K562 (cell line): ENCODE measurements at regions not wholly inside any gene's neighbourhood (a gene's known extent, or its start where the extent isn't known, plus 50 kb on each side); places are given as distances from the start of the nearest gene placed in this dataset.

Source experiments
- ATAC-seq: fragments of 200-7000 bp; cut with Tn5 transposase; 3 replicates; pipeline ENCODE4 v1.9.1; 2020; ENCODE audit warnings: moderate library complexity
- BruUV-seq: library from RNA; stranded (reverse); fragments of 400-500 nt; replicated peaks from 2 replicates; lab custom pipeline; 2021; lab: Mats Ljungman, UMichigan
- CTCF ChIA-PET: fragments of 300-600 bp; formaldehyde crosslinking; extraction: SDS; loops from one replicate; lab custom pipeline; 2021; ENCODE audit warnings: low intra/inter-chr PET ratio; lab: Yijun Ruan, JAX
- POLR2A ChIA-PET: fragments of 300-600, 350-650 bp; sonication (Branson Sonifier 250); formaldehyde crosslinking; extraction: SDS; loops from one replicate; lab custom pipeline; 2021; ENCODE audit warnings: antibody characterized with exemption, inconsistent platforms; lab: Yijun Ruan, JAX
- DNase-seq, 4 experiments: peaks; one replicate each; pipeline versions ENCODE4 v3.0.0 to v3.0.0-alpha.2; 2011 to 2018; ENCODE audit warnings: low spot score in 3 of 4, mixed read lengths in 3 of 4; ENCODE audit errors: extremely low read depth in 1 of 4
- FAIRE-seq: peaks from 2 replicates; lab custom pipeline; 2011; peaks lifted over from hg19 to GRCh38; lab: Jason Lieb, UNC
- H2AFZ ChIP-seq: 2 replicates; pipeline ENCODE4 v1.6.0; 2011; ENCODE audit warnings: low read depth, low read length, control low read depth, inconsistent platforms
- H3K27ac ChIP-seq: fragments of 200-600 bp; 3 replicates; pipeline ENCODE4 v1.8.0; 2011; ENCODE audit warnings: low read depth, mild to moderate bottlenecking, control low read depth, inconsistent platforms, low read length, moderate library complexity, mixed read lengths; ENCODE audit errors: extremely low read depth
- H3K27me3 ChIP-seq, 2 experiments: fragments of 300-600 bp in 1 of 2; 2 replicates in 1 of 2; 3 replicates in 1 of 2; pipeline versions ENCODE4 v1.6.0 to v1.8.0; 2011; ENCODE audit warnings: inconsistent platforms in 2 of 2, low read length in 2 of 2, mild to moderate bottlenecking in 1 of 2, mixed read lengths in 1 of 2, moderate library complexity in 1 of 2; ENCODE audit not compliant: control insufficient read depth in 2 of 2, insufficient read depth in 2 of 2
- H3K36me3 ChIP-seq: fragments of 300-600 bp; 3 replicates; pipeline ENCODE4 v1.8.0; 2011; ENCODE audit warnings: mild to moderate bottlenecking, low read length, inconsistent platforms; ENCODE audit not compliant: control insufficient read depth, insufficient read depth
- H3K4me1 ChIP-seq, 2 experiments: fragments of 200-600 bp in 1 of 2; replicated peaks in 1 of 2; 2 replicates in 1 of 2; 3 replicates in 1 of 2; pipeline versions ENCODE4 v1.5.1 to v1.8.0; 2011; ENCODE audit warnings: inconsistent platforms in 2 of 2, low read length in 2 of 2, mild to moderate bottlenecking in 1 of 2, mixed read lengths in 1 of 2, moderate library complexity in 1 of 2; ENCODE audit not compliant: control insufficient read depth in 2 of 2, insufficient read depth in 2 of 2
- H3K4me2 ChIP-seq: 2 replicates; pipeline ENCODE4 v1.6.1; 2011; ENCODE audit warnings: low read length, control low read depth, inconsistent platforms, mixed read lengths; ENCODE audit not compliant: insufficient read depth
- H3K4me3 ChIP-seq: fragments of 200-600 bp; sonication (generic), shearing (Covaris generic); 2 replicates; pipeline ENCODE4 v1.5.1; 2016; ENCODE audit warnings: control low read depth, inconsistent platforms
- H3K79me2 ChIP-seq: fragments of 200-600 bp; 3 replicates; pipeline ENCODE4 v1.8.0; 2011; ENCODE audit warnings: low read length, inconsistent platforms; ENCODE audit not compliant: control insufficient read depth, insufficient read depth
- H3K9ac ChIP-seq, 2 experiments: 2 replicates each; pipeline versions ENCODE4 v1.6.0 to v1.6.1; 2011; ENCODE audit warnings: low read depth in 2 of 2, low read length in 2 of 2, control low read depth in 1 of 2, inconsistent platforms in 1 of 2, mild to moderate bottlenecking in 1 of 2, mixed read lengths in 1 of 2; ENCODE audit not compliant: insufficient read depth in 1 of 2
- H3K9me1 ChIP-seq: one replicate; pipeline ENCODE4 v1.6.0; 2011; ENCODE audit warnings: inconsistent platforms, mild to moderate bottlenecking, low read length, moderate library complexity; ENCODE audit not compliant: control insufficient read depth, insufficient read depth
- H3K9me3 ChIP-seq: replicated peaks from 2 replicates; pipeline ENCODE4 v1.5.1; 2011; ENCODE audit warnings: low read depth, low read length, inconsistent platforms; ENCODE audit not compliant: control insufficient read depth, insufficient read depth
- H4K20me1 ChIP-seq: replicated peaks from 2 replicates; pipeline ENCODE4 v1.6.1; 2011; ENCODE audit warnings: low read length, inconsistent platforms, mixed read lengths; ENCODE audit not compliant: control insufficient read depth, insufficient read depth
- CEBPB ChIP-seq: fragments of 450-650 bp; IDR thresholded peaks from 2 replicates; pipeline ENCODE4 v1.6.1; 2016; ENCODE audit warnings: missing genetic modification characterization, missing compliant biosample characterization
- ELF1 ChIP-seq: fragments of 200-800 bp; sonication (Bioruptor generic); IDR thresholded peaks from 2 replicates; pipeline ENCODE4 v1.6.1; 2016; ENCODE audit warnings: missing genetic modification characterization, missing compliant biosample characterization
- FOSL1 ChIP-seq: fragments of 200-800 bp; sonication (Bioruptor generic); conservative IDR thresholded peaks from 2 replicates; pipeline ENCODE4 v1.6.1; 2016; ENCODE audit warnings: missing genetic modification characterization, missing compliant biosample characterization
- GTF2F1 ChIP-seq: IDR thresholded peaks from 2 replicates; pipeline ENCODE4 v1.6.1; 2011; ENCODE audit warnings: low read depth, low read length, improper control_type of control experiment
- IFI16 ChIP-seq: fragments of 250-450 bp; sonication (Bioruptor Pico); IDR thresholded peaks from 2 replicates; pipeline ENCODE4 v2.1.2; 2022; ENCODE audit warnings: mild to moderate bottlenecking, inconsistent platforms
- KDM5B ChIP-seq: fragments of 200-600 bp; sonication (generic); IDR thresholded peaks from 2 replicates; pipeline ENCODE4 v1.6.1; 2012; ENCODE audit warnings: low read depth, mild to moderate bottlenecking, moderate library complexity, low read length, control low read depth, inconsistent platforms; ENCODE audit not compliant: insufficient replicate concordance
- RB1 ChIP-seq: fragments of 450-650 bp; IDR thresholded peaks from 2 replicates; pipeline ENCODE4 v1.6.1; 2017; ENCODE audit warnings: low read depth, mild to moderate bottlenecking
- SREBF2 ChIP-seq: sonication (generic); formaldehyde crosslinking; IDR thresholded peaks from 2 replicates; pipeline ENCODE4 v1.4.0; 2020; ENCODE audit warnings: mild to moderate bottlenecking, missing genetic modification reagents
- U2AF2 ChIP-seq: fragments of 200-400 bp; formaldehyde crosslinking; optimal IDR thresholded peaks from 2 replicates; pipeline ENCODE3; 2017; ENCODE audit warnings: low read depth, mild to moderate bottlenecking, low read length
- ZNF175 ChIP-seq: fragments of 200-800 bp; sonication (Bioruptor generic); IDR thresholded peaks from 2 replicates; pipeline ENCODE4 v1.6.1; 2016; ENCODE audit warnings: low read depth, mild to moderate bottlenecking, missing genetic modification characterization, missing compliant biosample characterization
- ZNF212 ChIP-seq: fragments of 450-650 bp; formaldehyde crosslinking; IDR thresholded peaks from 2 replicates; pipeline ENCODE4 v1.4.0; 2020; ENCODE audit warnings: mild to moderate bottlenecking
- ZNF75A ChIP-seq: fragments of 450-650 bp; formaldehyde crosslinking; IDR thresholded peaks from 2 replicates; pipeline ENCODE4 v1.4.0; 2020; ENCODE audit warnings: mild to moderate bottlenecking
- WGBS: fragments of 100-300 bp; shearing (Covaris generic); methylation state at CpG from one replicate; pipeline ENCODE4 v1.1.6; 2016; ENCODE audit warnings: low coverage, mixed read lengths; ENCODE audit not compliant: insufficient coverage; ENCODE audit errors: missing lambda C conversion rate; 5-methylcytosine and 5-hydroxymethylcytosine counted together
- in situ Hi-C: fragments of 300-500 bp; cut with MboI; formaldehyde crosslinking; loops from 4 replicates; pipeline ENCODE4 v1.15.0; 2018; ENCODE audit warnings: inconsistent platforms, mixed read lengths
- intact Hi-C: fragments of 100-400 bp; cut with micrococcal nuclease; formaldehyde crosslinking; loops from 2 replicates; pipeline ENCODE4 v1.14.2; 2022
- TF ChIP-seq, protein P1 (sequence below): fragments of 450-650 bp; formaldehyde crosslinking; conservative IDR thresholded peaks from 2 replicates; pipeline ENCODE4 v1.4.0; 2022; ENCODE audit warnings: mild to moderate bottlenecking, missing genetic modification characterization

DNA sequence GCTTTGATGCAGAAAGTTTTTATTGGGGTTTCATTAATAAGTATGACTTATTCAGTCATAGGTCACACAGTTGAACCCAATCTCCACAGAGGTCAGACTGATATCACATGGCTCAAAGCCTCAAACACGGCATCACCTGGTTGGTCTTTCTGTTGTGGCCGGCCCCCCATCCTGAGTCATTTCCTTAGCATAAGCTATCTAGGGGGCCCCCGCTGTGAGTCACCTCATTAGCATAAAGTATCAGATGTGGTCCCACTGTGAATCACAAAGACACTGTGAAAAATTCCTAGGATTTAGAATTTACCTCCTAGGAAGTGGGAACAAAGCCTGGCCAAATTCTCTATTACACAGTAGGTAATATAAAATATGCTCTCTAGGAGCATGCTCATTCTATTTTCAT is 502.2 kb downstream of the PYDC2 start:
- FAIRE-seq: no peak
- ChIA-PET POLR2A (no interaction called here), CTCF (no interaction called here)
- H3K27me3 ChIP-seq: no peaks in the 10 kb centered on the region
- H3K9me1 ChIP-seq: no peaks in the 10 kb centered on the region
- H3K4me3 ChIP-seq: no peak overlapping the region
- H2AFZ ChIP-seq: no peak overlapping the region
- no peak overlapping the region for H3K27ac ChIP-seq
- no TSS peak for BruUV-seq
- no peak overlapping the region for H3K9ac ChIP-seq
- H3K79me2 ChIP-seq: no peaks in the 10 kb centered on the region
- no peak for ATAC-seq
- 0% methylated on average over 2 of the region's 3 CpGs for WGBS
- no peak for DNase-seq
- H3K9me3 ChIP-seq: no peaks in the 10 kb centered on the region
- H3K4me1 ChIP-seq: no peaks in the 10 kb centered on the region
- intact Hi-C loops: no loop called here
- TF ChIP-seq FOSL1 (tag) (peak; percentile 63), SREBF2 (CRISPR knock-in tag) (no peak), IFI16 (no peak)
- TF ChIP-seq, protein P1, sequence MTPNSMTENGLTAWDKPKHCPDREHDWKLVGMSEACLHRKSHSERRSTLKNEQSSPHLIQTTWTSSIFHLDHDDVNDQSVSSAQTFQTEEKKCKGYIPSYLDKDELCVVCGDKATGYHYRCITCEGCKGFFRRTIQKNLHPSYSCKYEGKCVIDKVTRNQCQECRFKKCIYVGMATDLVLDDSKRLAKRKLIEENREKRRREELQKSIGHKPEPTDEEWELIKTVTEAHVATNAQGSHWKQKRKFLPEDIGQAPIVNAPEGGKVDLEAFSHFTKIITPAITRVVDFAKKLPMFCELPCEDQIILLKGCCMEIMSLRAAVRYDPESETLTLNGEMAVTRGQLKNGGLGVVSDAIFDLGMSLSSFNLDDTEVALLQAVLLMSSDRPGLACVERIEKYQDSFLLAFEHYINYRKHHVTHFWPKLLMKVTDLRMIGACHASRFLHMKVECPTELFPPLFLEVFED (CRISPR knock-in tag): no peak
- TF ChIP-seq, all 486 proteins: peak for 1
- Histone ChIP-seq H3K36me3 (no peaks in the 10 kb centered on the region), H3K4me2 (no peak overlapping the region), H4K20me1 (no peaks in the 10 kb centered on the region)
- in situ Hi-C loops: no loop called here

DNA sequence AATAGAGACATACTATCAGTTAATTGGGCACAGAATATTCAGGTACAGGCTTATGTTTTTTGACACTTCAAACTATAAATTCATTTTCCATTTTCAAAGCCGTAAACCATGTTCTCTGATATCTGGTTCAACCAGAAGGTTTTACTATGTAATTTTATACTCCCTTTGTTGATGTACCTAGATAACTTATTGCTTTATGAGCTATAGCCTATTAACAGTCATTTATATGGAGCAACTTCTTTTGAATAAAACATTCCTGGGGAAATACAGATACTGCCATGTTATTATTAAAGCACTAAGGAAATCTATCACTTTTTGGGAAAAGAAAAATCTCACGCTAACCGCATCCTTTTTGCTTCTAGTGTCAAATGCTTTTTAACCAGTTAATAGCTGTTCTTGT is 505.6 kb downstream of the PYDC2 start:
- ChIA-PET CTCF (no interaction called here), POLR2A (no interaction called here)
- no peak overlapping the region for H3K9ac ChIP-seq
- no peak overlapping the region for H3K4me3 ChIP-seq
- H2AFZ ChIP-seq: no peak overlapping the region
- intact Hi-C loops: no loop called here
- no TSS peak for BruUV-seq
- no peak for FAIRE-seq
- no peak for ATAC-seq
- no peaks in the 10 kb centered on the region for H3K4me1 ChIP-seq
- in situ Hi-C loops: no loop called here
- H3K9me3 ChIP-seq: no peaks in the 10 kb centered on the region
- H4K20me1 ChIP-seq: no peaks in the 10 kb centered on the region
- DNase-seq: no peak
- TF ChIP-seq ZNF212 (CRISPR knock-in tag) (no peak), ZNF175 (CRISPR knock-in tag) (no peak), RB1 (no peak), U2AF2 (no peak), KDM5B (no peak), ZNF75A (no peak), GTF2F1 (no peak), ELF1 (tag) (no peak), CEBPB (tag) (no peak)
- H3K36me3 ChIP-seq: no peaks in the 10 kb centered on the region
- H3K27ac ChIP-seq: no peak overlapping the region
- H3K79me2 ChIP-seq: no peaks in the 10 kb centered on the region
- no peaks in the 10 kb centered on the region for H3K9me1 ChIP-seq
- 8% methylated on average over 3 of the region's 3 CpGs for WGBS
- H3K4me2 ChIP-seq: no peak overlapping the region
- H3K27me3 ChIP-seq: no peaks in the 10 kb centered on the region
